GM04503 (cell line): ENCODE measurements at regions not wholly inside any gene's neighbourhood (a gene's known extent, or its start where the extent isn't known, plus 50 kb on each side); places are given as distances from the start of the nearest gene placed in this dataset.

Experiments
- DNase-seq: peaks from one replicate; pipeline ENCODE4 v3.0.0-alpha.2; 2012; ENCODE audit warnings: low read depth

GRCh38 chr2:48107326-48107925 is 201.1 kb upstream of the FBXO11 start:
- DNase-seq, result no peak

- no peak for DNase-seq
Observed at GRCh38 chr2:48108455-48108854, 202.2 kb upstream of the FBXO11 start.

GRCh38 chr2:48109491-48110204 is 203.3 kb upstream of the FBXO11 start:
- no peak for DNase-seq

- DNase-seq, result no peak
Observed at GRCh38 chr2:48110492-48110891, 204.0 kb upstream of the FOXN2 start.

- DNase-seq, result no peak
Observed at GRCh38 chr2:48112911-48113680, 201.4 kb upstream of the FOXN2 start.

GRCh38 chr2:48113767-48114166 is 200.7 kb upstream of the FOXN2 start:
- DNase-seq, result no peak

GRCh38 chr2:48114256-48114655 is 200.2 kb upstream of the FOXN2 start:
- no peak for DNase-seq

- no peak for DNase-seq
Observed at GRCh38 chr2:48116497-48116896, 198.0 kb upstream of the FOXN2 start.

- DNase-seq, result no peak
Observed at GRCh38 chr2:48118895-48119294, 195.6 kb upstream of the FOXN2 start.

GRCh38 chr2:48120112-48120511 is 194.4 kb upstream of the FOXN2 start:
- no peak for DNase-seq

- no peak for DNase-seq
Observed at GRCh38 chr2:48120759-48121242, 193.7 kb upstream of the FOXN2 start.

- DNase-seq, result no peak
Observed at GRCh38 chr2:48122166-48122565, 192.3 kb upstream of the FOXN2 start.

GRCh38 chr2:48124592-48124991 is 189.9 kb upstream of the FOXN2 start:
- no peak for DNase-seq

GRCh38 chr2:48126162-48126561 is 188.3 kb upstream of the FOXN2 start:
- DNase-seq, result peak; percentile 59

GRCh38 chr2:48127612-48128191 is 186.8 kb upstream of the FOXN2 start:
- DNase-seq, result no peak

GRCh38 chr2:48129293-48129950 is 185.1 kb upstream of the FOXN2 start:
- DNase-seq, result no peak

- DNase-seq, result no peak
Observed at GRCh38 chr2:48131539-48132270, 182.8 kb upstream of the FOXN2 start.

- no peak for DNase-seq
Observed at GRCh38 chr2:48132271-48132625, 182.2 kb upstream of the FOXN2 start.

- DNase-seq, result no peak
Observed at GRCh38 chr2:48134704-48135103, 179.8 kb upstream of the FOXN2 start.

GRCh38 chr2:48135797-48136196 is 178.7 kb upstream of the FOXN2 start:
- no peak for DNase-seq

GRCh38 chr2:48137829-48138228 is 176.7 kb upstream of the FOXN2 start:
- DNase-seq, result no peak

GRCh38 chr2:48138898-48139297 is 175.6 kb upstream of the FOXN2 start:
- DNase-seq, result no peak
